ENCODE measurements at regions not wholly inside any gene's neighbourhood (a gene's known extent, or its start where the extent isn't known, plus 50 kb on each side); places are given as distances from the start of the nearest gene placed in this dataset.
"Not testable (repeated sequence)": the region's sequence is repeated elsewhere in the genome, so short reads cannot be mapped to it uniquely, and the experiment has no call there.

DNA sequence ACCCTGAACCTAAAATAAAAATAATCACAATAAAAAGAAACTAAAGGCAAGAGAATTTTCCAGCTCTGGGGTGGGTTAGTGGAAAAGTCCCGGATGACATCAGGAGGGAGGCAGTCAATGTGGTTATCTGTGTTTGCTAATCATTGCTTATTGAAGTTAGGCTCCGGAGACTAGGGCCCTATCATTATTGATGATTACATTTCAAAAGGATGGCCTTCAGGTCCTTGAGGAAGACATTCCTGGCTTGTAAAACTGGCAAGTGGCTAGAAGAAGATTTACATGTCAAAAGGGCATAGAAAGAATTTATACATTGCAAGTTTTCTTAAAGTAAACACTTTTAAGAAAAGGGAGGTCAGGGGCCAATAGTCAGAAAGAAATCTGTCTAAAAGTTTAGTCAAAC, 123.4 kb downstream of the POSTN start:
- Histone ChIP-seq H3K9me3 (no peaks in the 10 kb centered on the region), H3K4me3 (no peak overlapping the region), H3K27ac (no peak overlapping the region), H3K36me3 (no peaks in the 10 kb centered on the region), H3K4me1 (no peaks in the 10 kb centered on the region), H3K27me3 (no peaks in the 10 kb centered on the region)
- 72 to 82% methylated on average over 2 of the region's 2 CpGs for WGBS, 2 donors
- DNase-seq: no peak
- intact Hi-C loops (cut with DNase I): no loop called here
- TF ChIP-seq, protein P1, sequence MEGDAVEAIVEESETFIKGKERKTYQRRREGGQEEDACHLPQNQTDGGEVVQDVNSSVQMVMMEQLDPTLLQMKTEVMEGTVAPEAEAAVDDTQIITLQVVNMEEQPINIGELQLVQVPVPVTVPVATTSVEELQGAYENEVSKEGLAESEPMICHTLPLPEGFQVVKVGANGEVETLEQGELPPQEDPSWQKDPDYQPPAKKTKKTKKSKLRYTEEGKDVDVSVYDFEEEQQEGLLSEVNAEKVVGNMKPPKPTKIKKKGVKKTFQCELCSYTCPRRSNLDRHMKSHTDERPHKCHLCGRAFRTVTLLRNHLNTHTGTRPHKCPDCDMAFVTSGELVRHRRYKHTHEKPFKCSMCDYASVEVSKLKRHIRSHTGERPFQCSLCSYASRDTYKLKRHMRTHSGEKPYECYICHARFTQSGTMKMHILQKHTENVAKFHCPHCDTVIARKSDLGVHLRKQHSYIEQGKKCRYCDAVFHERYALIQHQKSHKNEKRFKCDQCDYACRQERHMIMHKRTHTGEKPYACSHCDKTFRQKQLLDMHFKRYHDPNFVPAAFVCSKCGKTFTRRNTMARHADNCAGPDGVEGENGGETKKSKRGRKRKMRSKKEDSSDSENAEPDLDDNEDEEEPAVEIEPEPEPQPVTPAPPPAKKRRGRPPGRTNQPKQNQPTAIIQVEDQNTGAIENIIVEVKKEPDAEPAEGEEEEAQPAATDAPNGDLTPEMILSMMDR (IDR thresholded peaks at IDR 0.05): no peak
- TF ChIP-seq POLR2A (IDR thresholded peaks at IDR 0.05): no peak

- no peak overlapping the region for H3K27ac ChIP-seq
- H3K27me3 ChIP-seq: no peaks in the 10 kb centered on the region
- no peak for TF ChIP-seq POLR2A (IDR thresholded peaks at IDR 0.05)
- TF ChIP-seq, protein P1 (IDR thresholded peaks at IDR 0.05): no peak
- 71 to 91% methylated on average over 5 of the region's 5 CpGs for WGBS, 2 donors
- H3K4me3 ChIP-seq: no peak overlapping the region
- intact Hi-C loops (cut with DNase I): no loop called here
- DNase-seq: no peak
- no peaks in the 10 kb centered on the region for H3K4me1 ChIP-seq
- H3K9me3 ChIP-seq: no peaks in the 10 kb centered on the region
- H3K36me3 ChIP-seq: no peaks in the 10 kb centered on the region
Observed at GRCh38 chr13:37473035-37473434, 125.5 kb downstream of the POSTN start.

- H3K9me3 ChIP-seq; H3K36me3 ChIP-seq; H3K4me1 ChIP-seq; intact Hi-C loops (cut with DNase I); DNase-seq; H3K27ac ChIP-seq; H3K27me3 ChIP-seq; H3K4me3 ChIP-seq: not testable (repeated sequence)
- 95% methylated on average over 4 of the region's 4 CpGs; no CpG with 5 or more reads in 1 of the 2 donors for WGBS, 2 donors
Observed at GRCh38 chr13:37472266-37472665, 126.3 kb downstream of the POSTN start.

DNA sequence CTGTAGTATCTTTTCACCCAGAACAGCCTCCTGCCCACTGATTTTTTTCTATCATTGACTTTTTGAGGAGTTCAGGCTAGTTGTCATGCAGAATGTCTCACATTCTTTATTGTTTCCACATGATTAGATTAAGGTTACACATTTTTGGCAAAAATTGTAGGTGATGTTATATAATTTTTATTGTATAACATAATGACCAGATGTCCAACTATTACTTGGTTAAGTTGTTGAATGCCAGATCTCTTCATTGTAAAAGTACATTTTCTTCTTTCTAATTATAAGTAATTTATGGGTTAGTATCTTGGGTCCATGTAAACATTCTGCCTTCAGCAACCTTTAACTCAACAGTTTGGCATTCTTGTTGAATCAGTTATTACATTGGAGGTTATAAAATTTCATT, 138.4 kb downstream of the POSTN start:
- Histone ChIP-seq H3K36me3 (no peaks in the 10 kb centered on the region), H3K27me3 (no peaks in the 10 kb centered on the region), H3K4me3 (no peak overlapping the region), H3K9me3 (no peaks in the 10 kb centered on the region), H3K27ac (no peak overlapping the region), H3K4me1 (no peaks in the 10 kb centered on the region)
- TF ChIP-seq, protein P1 (IDR thresholded peaks at IDR 0.05): no peak
- no peak for TF ChIP-seq POLR2A (IDR thresholded peaks at IDR 0.05)
- no peak for DNase-seq
- intact Hi-C loops (cut with DNase I): no loop called here

DNA sequence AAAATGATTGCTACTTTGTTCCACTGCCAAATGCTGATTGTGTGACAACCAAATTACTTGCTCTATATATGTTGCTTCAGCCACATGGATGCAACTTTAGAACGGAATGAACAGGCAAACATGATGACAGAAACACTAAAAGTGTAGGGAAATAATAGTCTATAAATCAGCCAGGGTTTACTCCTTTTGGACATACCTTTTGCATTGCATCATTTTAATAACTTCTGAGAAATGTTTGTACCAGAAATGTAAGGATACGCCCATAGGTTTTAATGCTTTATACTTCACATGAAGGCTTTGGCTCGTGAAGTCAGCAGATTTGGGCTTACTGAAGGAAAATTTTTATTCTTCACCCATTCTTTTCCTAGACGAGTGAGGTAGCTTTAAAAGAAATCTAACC, 141.0 kb downstream of the POSTN start:
- Histone ChIP-seq H3K27me3 (no peaks in the 10 kb centered on the region), H3K36me3 (no peaks in the 10 kb centered on the region), H3K4me3 (no peak overlapping the region), H3K27ac (no peak overlapping the region), H3K9me3 (no peaks in the 10 kb centered on the region), H3K4me1 (no peaks in the 10 kb centered on the region)
- WGBS, 2 donors: 59 to 67% methylated on average over 4 of the region's 4 CpGs
- intact Hi-C loops (cut with DNase I): no loop called here
- DNase-seq: no peak
- TF ChIP-seq POLR2A (IDR thresholded peaks at IDR 0.05): no peak
- TF ChIP-seq, protein P1 (IDR thresholded peaks at IDR 0.05): no peak

GRCh38 chr13:37456506-37456905, 142.1 kb downstream of the POSTN start:
- Histone ChIP-seq H3K27ac (no peak overlapping the region), H3K36me3 (no peaks in the 10 kb centered on the region), H3K27me3 (no peaks in the 10 kb centered on the region), H3K4me3 (no peak overlapping the region), H3K4me1 (no peaks in the 10 kb centered on the region), H3K9me3 (no peaks in the 10 kb centered on the region)
- WGBS, 2 donors: 80 to 91% methylated on average over 4 of the region's 4 CpGs
- no peak for TF ChIP-seq POLR2A (IDR thresholded peaks at IDR 0.05)
- TF ChIP-seq, protein P1 (IDR thresholded peaks at IDR 0.05): no peak
- no peak for DNase-seq
- intact Hi-C loops (cut with DNase I): no loop called here

Measured in esophagus squamous epithelium (tissue), 5 donors.